ENCODE measurements at regions not wholly inside any gene's neighbourhood (a gene's known extent, or its start where the extent isn't known, plus 50 kb on each side); places are given as distances from the start of the nearest gene placed in this dataset.

GRCh38 chr16:7013990-7014389, 318.7 kb upstream of the RBFOX1 start:
- no peak overlapping the region for H3K4me2 ChIP-seq (ENCODE audit: low read depth, low read length)
- in situ Hi-C loops (cut with HindIII; ENCODE audit: extremely low pct_ligation_motif_present, low pct_unique_long_range_greater_than_20kb) (no loop called here), intact Hi-C loops (cut with micrococcal nuclease; ENCODE audit: unreplicated experiment) (no loop called here)
- ATAC-seq, result no peak
- no peak overlapping the region for H3K4me3 ChIP-seq (replicated peaks in 1 of 3; ENCODE audit: insufficient read depth in 1 of 3, low read depth in 2 of 3, low read length in 3 of 3)
- FAIRE-seq, result peak; percentile 39
- no peak overlapping the region for H3K27ac ChIP-seq (ENCODE audit: extremely low read length, insufficient read depth, low read length)
- H3K27me3 ChIP-seq (ENCODE audit: control insufficient read depth in 1 of 2, insufficient read depth in 2 of 2, low read length in 2 of 2), result no peaks in the 10 kb centered on the region; a peak in 1 of 5 replicates
- H3K9me3 ChIP-seq (ENCODE audit: low read length), result peaks cover 18% of the 10 kb centered on the region; the same call in 1 of the 2 replicates
- peak; percentile 40 for DNase-seq (ENCODE audit: low spot score)
- H3K4me1 ChIP-seq (ENCODE audit: insufficient read depth, low read length), result no peaks in the 10 kb centered on the region
- H3K36me3 ChIP-seq (replicated peaks in 1 of 2; ENCODE audit: control insufficient read depth in 1 of 2, insufficient read depth in 2 of 2, low read length in 2 of 2), result no peaks in the 10 kb centered on the region
- no peaks in the 10 kb centered on the region for H3K79me2 ChIP-seq (ENCODE audit: insufficient read depth, low read length)
- no peak overlapping the region for H2AFZ ChIP-seq (ENCODE audit: low read length)
- ChIA-PET POLR2A (no interaction called here), CTCF (ENCODE audit: low intra/inter-chr PET ratio, low total read pairs) (no interaction called here)
- H3K9ac ChIP-seq (ENCODE audit: insufficient read depth, low read depth, low read length), result no peak overlapping the region
- BruUV-seq (replicated peaks), result no TSS peak
- no peaks in the 10 kb centered on the region for H4K20me1 ChIP-seq (ENCODE audit: insufficient read depth, low read length)
- 16% methylated on average over 5 of the region's 5 CpGs for WGBS (ENCODE audit: low lambda C conversion rate)
- 0 out of 4 replicates have a peak, but pooled peaks of 1 of the 2 experiments have one; percentile 38 for TF ChIP-seq KLF16 (CRISPR knock-in tag; IDR thresholded peaks at IDR 0.05)
- peak; percentile 94 for TF ChIP-seq MIER2 (CRISPR knock-in tag; IDR thresholded peaks at IDR 0.05)
- no peak for TF ChIP-seq ZBTB26 (CRISPR knock-in tag; IDR thresholded peaks at IDR 0.05; ENCODE audit: borderline replicate concordance)
- TF ChIP-seq ZNF589 (CRISPR knock-in tag; conservative IDR thresholded peaks at IDR 0.05), result no peak
- no peak for TF ChIP-seq UBTF (CRISPR knock-in tag; IDR thresholded peaks at IDR 0.05)
- TF ChIP-seq YY1 (IDR thresholded peaks at IDR 0.05; ENCODE audit: insufficient read depth, insufficient replicate concordance, low read depth, low read length), result no peak
- TF ChIP-seq TGIF2 (CRISPR knock-in tag; IDR thresholded peaks at IDR 0.05), result 0 out of 2 replicates have a peak, but pooled peaks have one; percentile 46
- no peak for TF ChIP-seq POLR2AphosphoS5 (IDR thresholded peaks at IDR 0.05; ENCODE audit: low read depth, low read length)
- TF ChIP-seq REL (CRISPR knock-in tag; conservative IDR thresholded peaks at IDR 0.05), result no peak
- TF ChIP-seq, protein P1, sequence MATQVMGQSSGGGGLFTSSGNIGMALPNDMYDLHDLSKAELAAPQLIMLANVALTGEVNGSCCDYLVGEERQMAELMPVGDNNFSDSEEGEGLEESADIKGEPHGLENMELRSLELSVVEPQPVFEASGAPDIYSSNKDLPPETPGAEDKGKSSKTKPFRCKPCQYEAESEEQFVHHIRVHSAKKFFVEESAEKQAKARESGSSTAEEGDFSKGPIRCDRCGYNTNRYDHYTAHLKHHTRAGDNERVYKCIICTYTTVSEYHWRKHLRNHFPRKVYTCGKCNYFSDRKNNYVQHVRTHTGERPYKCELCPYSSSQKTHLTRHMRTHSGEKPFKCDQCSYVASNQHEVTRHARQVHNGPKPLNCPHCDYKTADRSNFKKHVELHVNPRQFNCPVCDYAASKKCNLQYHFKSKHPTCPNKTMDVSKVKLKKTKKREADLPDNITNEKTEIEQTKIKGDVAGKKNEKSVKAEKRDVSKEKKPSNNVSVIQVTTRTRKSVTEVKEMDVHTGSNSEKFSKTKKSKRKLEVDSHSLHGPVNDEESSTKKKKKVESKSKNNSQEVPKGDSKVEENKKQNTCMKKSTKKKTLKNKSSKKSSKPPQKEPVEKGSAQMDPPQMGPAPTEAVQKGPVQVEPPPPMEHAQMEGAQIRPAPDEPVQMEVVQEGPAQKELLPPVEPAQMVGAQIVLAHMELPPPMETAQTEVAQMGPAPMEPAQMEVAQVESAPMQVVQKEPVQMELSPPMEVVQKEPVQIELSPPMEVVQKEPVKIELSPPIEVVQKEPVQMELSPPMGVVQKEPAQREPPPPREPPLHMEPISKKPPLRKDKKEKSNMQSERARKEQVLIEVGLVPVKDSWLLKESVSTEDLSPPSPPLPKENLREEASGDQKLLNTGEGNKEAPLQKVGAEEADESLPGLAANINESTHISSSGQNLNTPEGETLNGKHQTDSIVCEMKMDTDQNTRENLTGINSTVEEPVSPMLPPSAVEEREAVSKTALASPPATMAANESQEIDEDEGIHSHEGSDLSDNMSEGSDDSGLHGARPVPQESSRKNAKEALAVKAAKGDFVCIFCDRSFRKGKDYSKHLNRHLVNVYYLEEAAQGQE (IDR thresholded peaks at IDR 0.05; ENCODE audit: borderline replicate concordance in 1 of 2, low read depth in 1 of 2, low read length in 2 of 2), result peak; percentile 52 to 94
- TF ChIP-seq ISL2 (CRISPR knock-in tag; IDR thresholded peaks at IDR 0.05), result no peak
- no peak for TF ChIP-seq ZNF737 (CRISPR knock-in tag; IDR thresholded peaks at IDR 0.05; ENCODE audit: borderline replicate concordance)
- TF ChIP-seq ZNF503 (CRISPR knock-in tag; IDR thresholded peaks at IDR 0.05), result 0 out of 2 replicates have a peak, but pooled peaks have one; percentile 57

Measured in HepG2 (cell line).